Brain microvascular endothelial cell (primary cell): ENCODE measurements at regions not wholly inside any gene's neighbourhood (a gene's known extent, or its start where the extent isn't known, plus 50 kb on each side); places are given as distances from the start of the nearest gene placed in this dataset.
"Not testable (repeated sequence)": the region's sequence is repeated elsewhere in the genome, so short reads cannot be mapped to it uniquely, and the experiment has no call there.

Experiments
- DNase-seq: peaks from one replicate; pipeline ENCODE4 v3.0.0-alpha.2; 2020
- H3K27ac ChIP-seq: fragments of 250-450 bp; sonication (Bioruptor Pico); 2 replicates; pipeline ENCODE4 v1.5.1; 2020; ENCODE audit warnings: mild to moderate bottlenecking, moderate library complexity
- H3K27me3 ChIP-seq: fragments of 250-450 bp; sonication (Bioruptor Pico); replicated peaks from 2 replicates; pipeline ENCODE4 v1.5.1; 2020; ENCODE audit warnings: mild to moderate bottlenecking
- H3K36me3 ChIP-seq: fragments of 250-450 bp; sonication (Bioruptor Pico); replicated peaks from 2 replicates; pipeline ENCODE4 v1.5.1; 2020; ENCODE audit warnings: mild to moderate bottlenecking
- H3K4me3 ChIP-seq: 2 replicates; pipeline ENCODE4 v1.5.1; 2011; ENCODE audit warnings: low read depth, mild to moderate bottlenecking, control low read depth, low read length, moderate library complexity
- in situ Hi-C: cut with HindIII; loops from 2 replicates; pipeline ENCODE4 v1.10.0; 2017; ENCODE audit warnings: low sequenced_read_pairs, low pct_ligation_motif_present
- TF ChIP-seq, protein P1 (sequence below): IDR thresholded peaks from 2 replicates; pipeline ENCODE4 v1.5.1; 2011; ENCODE audit warnings: low read depth, mild to moderate bottlenecking, moderate library complexity, low read length, control low read depth, inconsistent platforms; ENCODE audit errors: missing control alignments

DNA sequence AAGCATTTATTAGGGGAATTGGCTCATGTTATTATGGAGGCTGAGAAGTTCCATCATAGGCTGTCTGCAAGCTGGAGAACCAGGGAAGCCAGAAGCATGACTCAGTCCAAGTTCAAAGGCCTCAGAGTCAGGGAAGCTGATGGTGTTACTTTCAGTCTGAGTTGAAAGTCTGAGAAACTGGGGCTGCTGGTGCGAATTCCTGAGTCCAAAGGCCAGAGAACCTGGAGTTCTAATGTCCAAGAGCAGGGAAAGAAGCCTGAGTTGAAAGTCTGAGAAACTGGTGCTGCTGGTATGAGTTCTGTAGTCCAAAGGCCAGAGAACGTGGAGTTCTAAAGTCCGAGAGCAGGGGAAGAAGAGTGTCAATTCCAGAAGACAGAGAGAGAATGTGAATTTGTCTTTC lies 641.1 kb downstream of the ISL1 start:
- Histone ChIP-seq H3K27me3 (no peaks in the 10 kb centered on the region), H3K36me3 (no peaks in the 10 kb centered on the region), H3K4me3 (no peak overlapping the region), H3K27ac (no peak overlapping the region)
- no peak for DNase-seq
- TF ChIP-seq, protein P1, sequence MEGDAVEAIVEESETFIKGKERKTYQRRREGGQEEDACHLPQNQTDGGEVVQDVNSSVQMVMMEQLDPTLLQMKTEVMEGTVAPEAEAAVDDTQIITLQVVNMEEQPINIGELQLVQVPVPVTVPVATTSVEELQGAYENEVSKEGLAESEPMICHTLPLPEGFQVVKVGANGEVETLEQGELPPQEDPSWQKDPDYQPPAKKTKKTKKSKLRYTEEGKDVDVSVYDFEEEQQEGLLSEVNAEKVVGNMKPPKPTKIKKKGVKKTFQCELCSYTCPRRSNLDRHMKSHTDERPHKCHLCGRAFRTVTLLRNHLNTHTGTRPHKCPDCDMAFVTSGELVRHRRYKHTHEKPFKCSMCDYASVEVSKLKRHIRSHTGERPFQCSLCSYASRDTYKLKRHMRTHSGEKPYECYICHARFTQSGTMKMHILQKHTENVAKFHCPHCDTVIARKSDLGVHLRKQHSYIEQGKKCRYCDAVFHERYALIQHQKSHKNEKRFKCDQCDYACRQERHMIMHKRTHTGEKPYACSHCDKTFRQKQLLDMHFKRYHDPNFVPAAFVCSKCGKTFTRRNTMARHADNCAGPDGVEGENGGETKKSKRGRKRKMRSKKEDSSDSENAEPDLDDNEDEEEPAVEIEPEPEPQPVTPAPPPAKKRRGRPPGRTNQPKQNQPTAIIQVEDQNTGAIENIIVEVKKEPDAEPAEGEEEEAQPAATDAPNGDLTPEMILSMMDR, result no peak
- in situ Hi-C loops, result no loop called here

DNA sequence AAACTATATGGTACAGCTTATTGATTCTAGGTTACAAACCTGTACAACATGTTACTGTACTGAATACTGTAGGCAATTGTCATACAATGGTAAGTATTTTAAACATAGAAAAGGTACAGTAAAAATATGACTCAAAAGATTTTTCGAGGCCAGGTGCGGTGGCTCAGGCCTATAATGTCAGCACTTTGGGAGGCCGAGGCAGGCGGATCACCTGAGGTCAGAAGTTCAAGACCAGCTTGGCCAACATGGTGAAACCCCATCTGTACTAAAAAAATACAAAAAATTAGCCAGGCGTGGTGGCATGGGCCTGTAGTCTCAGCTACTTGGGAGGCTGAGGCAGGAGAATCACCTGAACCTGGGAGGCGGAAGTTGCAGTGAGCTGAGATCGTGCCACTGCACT lies 646.6 kb downstream of the ISL1 start:
- in situ Hi-C loops, result not testable (repeated sequence)

DNA sequence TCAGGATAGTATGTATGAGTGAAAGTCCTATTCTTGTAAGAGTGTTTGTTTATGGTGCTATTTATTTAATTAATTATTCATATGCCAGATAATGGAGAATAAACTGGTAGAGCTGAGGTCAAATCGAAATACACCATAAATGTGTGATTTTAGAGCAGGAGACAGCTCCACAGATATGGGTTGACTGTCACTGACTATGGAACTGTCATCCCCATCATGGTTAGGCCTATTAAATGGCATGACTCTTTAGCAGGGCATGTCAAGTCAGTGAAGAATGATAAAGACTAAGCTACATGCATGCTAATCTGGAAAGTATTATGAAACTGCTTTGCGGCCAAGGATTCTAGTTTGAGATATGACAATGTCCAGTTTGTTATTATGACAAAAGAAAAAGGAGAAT lies 658.6 kb downstream of the ISL1 start:
- in situ Hi-C loops, result no loop called here
- Histone ChIP-seq H3K27me3 (no peaks in the 10 kb centered on the region), H3K36me3 (no peaks in the 10 kb centered on the region), H3K4me3 (no peak overlapping the region), H3K27ac (no peak overlapping the region)
- DNase-seq, result no peak
- TF ChIP-seq, protein P1, result no peak

More for the DNA sequence above, 646.6 kb downstream of the ISL1 start:
- H3K36me3 ChIP-seq, H3K27ac ChIP-seq, H3K4me3 ChIP-seq, H3K27me3 ChIP-seq, DNase-seq: not testable (repeated sequence)

DNA sequence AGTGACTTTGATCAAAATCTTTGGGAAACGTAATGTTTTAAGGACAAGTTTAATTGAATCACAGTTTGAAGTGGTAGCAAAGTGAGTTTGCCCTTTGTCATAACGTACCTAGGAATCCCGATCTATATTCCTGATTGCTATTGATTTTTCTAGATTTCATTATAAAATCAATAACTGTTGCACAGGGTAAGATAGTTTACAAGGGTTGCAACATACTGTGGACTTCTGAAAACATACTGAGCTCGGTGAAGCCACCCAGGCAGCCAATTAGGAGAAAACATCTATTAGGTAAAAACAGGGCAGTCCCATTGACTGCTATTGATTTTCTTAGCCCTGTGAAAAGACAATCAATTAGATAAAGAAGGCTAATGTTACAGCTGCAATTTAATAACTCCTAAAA lies 659.9 kb downstream of the ISL1 start:
- H3K27ac ChIP-seq, result no peak overlapping the region
- no peaks in the 10 kb centered on the region for H3K36me3 ChIP-seq
- in situ Hi-C loops, result no loop called here
- H3K4me3 ChIP-seq, result no peak overlapping the region
- TF ChIP-seq, protein P1, result no peak
- no peaks in the 10 kb centered on the region for H3K27me3 ChIP-seq
- DNase-seq, result no peak

DNA sequence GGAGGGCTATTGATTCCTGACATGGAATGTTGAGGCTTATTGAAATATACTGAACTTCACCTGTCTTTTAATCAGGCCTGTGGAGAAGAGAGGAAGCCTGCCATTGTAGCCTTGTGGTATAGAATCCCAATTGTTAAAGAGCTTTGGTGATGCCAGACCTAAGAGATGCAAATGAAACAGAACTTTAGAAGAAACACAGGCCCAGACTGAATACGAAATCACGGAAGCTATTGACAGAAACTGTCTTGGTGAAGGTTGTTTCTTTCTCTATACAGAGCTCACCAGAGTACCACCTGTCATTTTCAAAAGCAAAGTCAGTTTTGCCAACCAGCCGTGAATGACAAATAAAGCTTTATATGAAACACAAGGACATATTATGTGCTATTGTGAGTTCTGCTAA lies 660.3 kb downstream of the ISL1 start:
- in situ Hi-C loops, result no loop called here
- H3K27me3 ChIP-seq, result no peaks in the 10 kb centered on the region
- no peak overlapping the region for H3K4me3 ChIP-seq
- no peak overlapping the region for H3K27ac ChIP-seq
- DNase-seq, result no peak
- TF ChIP-seq, protein P1, result no peak
- no peaks in the 10 kb centered on the region for H3K36me3 ChIP-seq

DNA sequence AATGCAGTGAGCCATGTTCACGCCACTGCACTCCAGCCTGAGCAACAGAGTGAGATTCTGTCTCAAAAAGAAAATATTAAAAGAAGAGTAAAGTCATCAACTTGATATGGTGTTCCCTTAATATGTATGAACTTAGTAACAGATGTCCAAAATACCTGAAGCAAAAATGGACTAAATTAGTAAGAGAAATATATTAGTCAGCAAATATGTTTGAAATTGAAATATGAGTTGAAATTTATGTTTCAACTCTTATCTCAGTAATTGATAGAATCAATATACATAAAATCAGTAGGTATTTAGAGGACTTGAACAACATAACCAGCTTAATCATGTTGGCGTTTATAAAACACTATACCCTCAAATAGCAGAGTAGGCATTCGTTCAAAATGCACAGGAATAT lies 668.5 kb downstream of the ISL1 start:
- TF ChIP-seq, protein P1, result no peak
- in situ Hi-C loops, result no loop called here
- no peaks in the 10 kb centered on the region for H3K27me3 ChIP-seq
- H3K36me3 ChIP-seq, result no peaks in the 10 kb centered on the region
- no peak overlapping the region for H3K4me3 ChIP-seq
- no peak for DNase-seq
- no peak overlapping the region for H3K27ac ChIP-seq
